Astrocyte (in vitro differentiated cells and primary cell): ENCODE measurements at regions not wholly inside any gene's neighbourhood (a gene's known extent, or its start where the extent isn't known, plus 50 kb on each side); places are given as distances from the start of the nearest gene placed in this dataset.

Source experiments
- DNase-seq: peaks from one replicate; pipeline ENCODE4 v3.0.0-alpha.2; 2010; ENCODE audit warnings: low read depth
- FAIRE-seq: peaks from 2 replicates; lab custom pipeline; 2011; peaks lifted over from hg19 to GRCh38; lab: Jason Lieb, UNC
- H2AFZ ChIP-seq: 2 replicates; pipeline ENCODE4 v1.6.0; 2012; ENCODE audit warnings: low read depth, low read length, inconsistent platforms
- H3K27ac ChIP-seq: 2 replicates; pipeline ENCODE4 v1.5.1; 2011; ENCODE audit warnings: low read depth, low read length, inconsistent platforms
- H3K27me3 ChIP-seq: 2 replicates; pipeline ENCODE4 v1.6.0; 2011; ENCODE audit warnings: low read length, inconsistent platforms; ENCODE audit not compliant: insufficient read depth
- H3K36me3 ChIP-seq: 2 replicates; pipeline ENCODE4 v1.5.1; 2011; ENCODE audit warnings: low read length, inconsistent platforms; ENCODE audit not compliant: insufficient read depth
- H3K4me1 ChIP-seq: 2 replicates; pipeline ENCODE4 v1.5.1; 2011; ENCODE audit warnings: low read length, inconsistent platforms; ENCODE audit not compliant: insufficient read depth
- H3K4me2 ChIP-seq: 2 replicates; pipeline ENCODE4 v1.6.0; 2012; ENCODE audit warnings: low read length, inconsistent platforms
- H3K4me3 ChIP-seq: 2 replicates; pipeline ENCODE4 v1.5.1; 2011; ENCODE audit warnings: low read depth, mild to moderate bottlenecking, low read length, inconsistent platforms; ENCODE audit not compliant: insufficient read depth
- H3K79me2 ChIP-seq: 2 replicates; pipeline ENCODE4 v1.6.0; 2012; ENCODE audit warnings: mild to moderate bottlenecking, low read length, inconsistent platforms; ENCODE audit not compliant: insufficient read depth
- H3K9ac ChIP-seq: 2 replicates; pipeline ENCODE4 v1.6.0; 2012; ENCODE audit warnings: mild to moderate bottlenecking, low read length, inconsistent platforms
- H3K9me3 ChIP-seq: 2 replicates; pipeline ENCODE4 v1.5.1; 2012; ENCODE audit warnings: low read depth, mild to moderate bottlenecking, low read length, inconsistent platforms; ENCODE audit not compliant: insufficient read depth
- H4K20me1 ChIP-seq: 2 replicates; pipeline ENCODE4 v1.6.0; 2012; ENCODE audit warnings: low read length, inconsistent platforms; ENCODE audit not compliant: insufficient read depth
- H3K27ac Mint-ChIP-seq: one replicate; pipeline ENCODE4 v1.8.0; 2021; ENCODE audit warnings: mild to moderate bottlenecking, mixed read lengths; ENCODE audit not compliant: unreplicated experiment
- H3K27me3 Mint-ChIP-seq: one replicate; pipeline ENCODE4 v1.8.0; 2021; ENCODE audit warnings: low read depth, mixed read lengths; ENCODE audit not compliant: unreplicated experiment
- H3K36me3 Mint-ChIP-seq: one replicate; pipeline ENCODE4 v1.8.0; 2021; ENCODE audit warnings: low read depth, mixed read lengths; ENCODE audit not compliant: unreplicated experiment
- H3K4me1 Mint-ChIP-seq: one replicate; pipeline ENCODE4 v1.8.0; 2021; ENCODE audit warnings: low read depth, mixed read lengths; ENCODE audit not compliant: unreplicated experiment
- H3K4me3 Mint-ChIP-seq: one replicate; pipeline ENCODE4 v1.8.0; 2021; ENCODE audit warnings: mild to moderate bottlenecking, moderate library complexity, mixed read lengths; ENCODE audit not compliant: unreplicated experiment
- H3K9me3 Mint-ChIP-seq: one replicate; pipeline ENCODE4 v1.8.0; 2021; ENCODE audit warnings: mild to moderate bottlenecking, mixed read lengths; ENCODE audit not compliant: unreplicated experiment
- CTCF ChIP-seq: IDR thresholded peaks from 2 replicates; pipeline ENCODE4 v1.5.1; 2011; ENCODE audit warnings: low read depth, mild to moderate bottlenecking, inconsistent platforms, low read length, moderate library complexity; ENCODE audit not compliant: insufficient read depth
- EZH2 ChIP-seq: IDR thresholded peaks from 2 replicates; pipeline ENCODE4 v1.6.1; 2012; ENCODE audit warnings: mild to moderate bottlenecking, low read length, inconsistent platforms; ENCODE audit not compliant: insufficient read depth

- H3K27me3 Mint-ChIP-seq: no peaks in the 10 kb centered on the region
- Histone ChIP-seq H3K4me1 (no peaks in the 10 kb centered on the region), H3K27ac (no peak overlapping the region), H3K9me3 (no peaks in the 10 kb centered on the region), H4K20me1 (no peaks in the 10 kb centered on the region), H3K79me2 (no peaks in the 10 kb centered on the region), H3K4me3 (no peak overlapping the region), H3K27me3 (no peaks in the 10 kb centered on the region), H3K9ac (no peak overlapping the region), H2AFZ (no peak overlapping the region), H3K4me2 (no peak overlapping the region), H3K36me3 (no peaks in the 10 kb centered on the region)
- H3K9me3 Mint-ChIP-seq: no peaks in the 10 kb centered on the region
- no peak overlapping the region for H3K4me3 Mint-ChIP-seq
- no peaks in the 10 kb centered on the region for H3K4me1 Mint-ChIP-seq
- DNase-seq: no peak
- FAIRE-seq: no peak
- TF ChIP-seq EZH2: no peak
- TF ChIP-seq CTCF: no peak
- no peaks in the 10 kb centered on the region for H3K36me3 Mint-ChIP-seq
- H3K27ac Mint-ChIP-seq: no peak overlapping the region
These were observed 850.0 kb upstream of the C9orf72 start for GRCh38 chr9:28423255-28423654.

- DNase-seq: no peak
- no peaks in the 10 kb centered on the region for H3K9me3 Mint-ChIP-seq
- no peak overlapping the region for H3K27ac Mint-ChIP-seq
- no peak overlapping the region for H3K4me3 Mint-ChIP-seq
- Histone ChIP-seq H3K27ac (no peak overlapping the region), H3K4me1 (no peaks in the 10 kb centered on the region), H3K9ac (no peak overlapping the region), H4K20me1 (no peaks in the 10 kb centered on the region), H3K36me3 (no peaks in the 10 kb centered on the region), H3K4me3 (no peak overlapping the region), H3K4me2 (no peak overlapping the region), H2AFZ (no peak overlapping the region), H3K79me2 (no peaks in the 10 kb centered on the region), H3K9me3 (no peaks in the 10 kb centered on the region), H3K27me3 (no peaks in the 10 kb centered on the region)
- H3K4me1 Mint-ChIP-seq: peaks cover 1% of the 10 kb centered on the region
- H3K36me3 Mint-ChIP-seq: no peaks in the 10 kb centered on the region
- no peak for FAIRE-seq
- no peaks in the 10 kb centered on the region for H3K27me3 Mint-ChIP-seq
- TF ChIP-seq CTCF: no peak
- no peak for TF ChIP-seq EZH2
These were observed 862.2 kb upstream of the C9orf72 start for GRCh38 chr9:28435456-28435855.

GRCh38 chr9:28439688-28440087 lies 866.4 kb upstream of the C9orf72 start:
- no peak overlapping the region for H3K4me2 ChIP-seq
- no peaks in the 10 kb centered on the region for H4K20me1 ChIP-seq
- no peaks in the 10 kb centered on the region for H3K27me3 Mint-ChIP-seq
- no peak overlapping the region for H3K4me3 ChIP-seq
- H3K4me1 ChIP-seq: no peaks in the 10 kb centered on the region
- H3K27ac Mint-ChIP-seq: no peak overlapping the region
- no peaks in the 10 kb centered on the region for H3K36me3 Mint-ChIP-seq
- no peak overlapping the region for H3K4me3 Mint-ChIP-seq
- TF ChIP-seq EZH2: no peak
- no peak for TF ChIP-seq CTCF
- no peaks in the 10 kb centered on the region for H3K79me2 ChIP-seq
- no peaks in the 10 kb centered on the region for H3K9me3 Mint-ChIP-seq
- no peak overlapping the region for H3K9ac ChIP-seq
- H3K36me3 ChIP-seq: no peaks in the 10 kb centered on the region
- H3K9me3 ChIP-seq: peaks cover 13% of the 10 kb centered on the region
- no peak overlapping the region for H2AFZ ChIP-seq
- no peaks in the 10 kb centered on the region for H3K27me3 ChIP-seq
- DNase-seq: no peak
- H3K4me1 Mint-ChIP-seq: peaks cover 1% of the 10 kb centered on the region
- no peak overlapping the region for H3K27ac ChIP-seq
- FAIRE-seq: no peak
